GM13977 (cell line): ENCODE measurements at regions not wholly inside any gene's neighbourhood (a gene's known extent, or its start where the extent isn't known, plus 50 kb on each side); places are given as distances from the start of the nearest gene placed in this dataset.
"Not testable (repeated sequence)": the region's sequence is repeated elsewhere in the genome, so short reads cannot be mapped to it uniquely, and the experiment has no call there.

Source experiments
- DNase-seq: peaks from one replicate; pipeline ENCODE4 v3.0.0; 2012; ENCODE audit warnings: low spot score
- CTCF ChIP-seq: IDR thresholded peaks from 2 replicates; pipeline ENCODE4 v1.5.1; 2012; ENCODE audit warnings: mild to moderate bottlenecking, control low read depth; ENCODE audit not compliant: insufficient read depth; ENCODE audit errors: extremely low read depth, missing control alignments
- in situ Hi-C: fragments of 300-500 bp; cut with MboI; formaldehyde crosslinking; loops from one replicate; pipeline ENCODE4 v1.12.0; 2022; ENCODE audit warnings: low sequenced_read_pairs, low pct_unique_long_range_greater_than_20kb, mixed read lengths, inconsistent platforms; ENCODE audit not compliant: unreplicated experiment

DNA sequence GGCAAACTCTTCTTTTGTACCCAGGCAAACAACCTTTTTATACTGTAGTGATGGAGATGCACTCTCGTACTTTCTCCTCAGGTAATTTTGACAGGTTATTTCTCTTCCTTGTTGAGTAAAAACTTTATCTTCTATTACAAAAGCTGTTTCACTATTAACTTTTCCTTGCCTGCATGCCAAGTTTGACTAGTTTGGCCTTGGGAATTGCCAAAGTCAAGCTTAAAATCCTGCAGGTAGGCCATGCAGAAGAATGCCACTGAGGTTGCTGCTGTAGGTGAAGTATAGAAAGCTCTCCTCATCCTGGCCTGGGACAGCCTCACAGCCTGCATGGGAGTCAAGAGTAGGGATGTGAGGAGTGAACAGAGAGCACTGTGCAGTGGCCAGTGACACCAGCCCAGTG, 1293.5 kb upstream of the CHAC2 start:
- no peak for TF ChIP-seq CTCF
- no peak for DNase-seq
- in situ Hi-C loops, result no loop called here

GRCh38 chr2:52473526-52473925, 1294.1 kb upstream of the CHAC2 start:
- in situ Hi-C loops, result no loop called here
- DNase-seq, result no peak
- TF ChIP-seq CTCF, result no peak

GRCh38 chr2:52470457-52470856, 1297.1 kb upstream of the CHAC2 start:
- in situ Hi-C loops, DNase-seq: not testable (repeated sequence)

GRCh38 chr2:52467189-52467588, 1300.4 kb upstream of the CHAC2 start:
- in situ Hi-C loops, result no loop called here
- no peak for DNase-seq
- no peak for TF ChIP-seq CTCF

- in situ Hi-C loops, result no loop called here
- no peak for DNase-seq
These were observed 1302.3 kb upstream of the CHAC2 start for GRCh38 chr2:52465287-52465686.

DNA sequence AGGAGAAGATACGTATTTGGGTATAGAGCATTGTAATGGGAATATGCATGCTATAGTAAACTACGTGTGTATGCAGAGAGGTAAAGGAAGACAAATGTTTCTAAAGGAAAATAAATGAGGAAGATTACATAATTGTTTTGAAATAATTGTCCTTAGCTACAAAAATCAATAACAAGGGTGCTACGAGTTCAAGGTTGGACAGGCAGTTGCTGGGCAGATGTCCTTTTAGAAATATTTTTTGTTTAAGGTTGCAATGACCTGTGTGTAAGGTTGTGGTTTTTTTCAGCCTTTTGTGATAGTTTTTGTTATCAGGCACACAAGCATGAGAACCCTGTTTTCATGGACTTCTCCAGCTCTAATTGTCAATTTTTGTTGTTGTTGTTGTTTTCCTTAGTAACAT, 1304.1 kb upstream of the CHAC2 start:
- in situ Hi-C loops, result no loop called here
- no peak for TF ChIP-seq CTCF
- no peak for DNase-seq

More at GRCh38 chr2:52465287-52465686, 1302.3 kb upstream of the CHAC2 start:
- no peak for TF ChIP-seq CTCF

DNA sequence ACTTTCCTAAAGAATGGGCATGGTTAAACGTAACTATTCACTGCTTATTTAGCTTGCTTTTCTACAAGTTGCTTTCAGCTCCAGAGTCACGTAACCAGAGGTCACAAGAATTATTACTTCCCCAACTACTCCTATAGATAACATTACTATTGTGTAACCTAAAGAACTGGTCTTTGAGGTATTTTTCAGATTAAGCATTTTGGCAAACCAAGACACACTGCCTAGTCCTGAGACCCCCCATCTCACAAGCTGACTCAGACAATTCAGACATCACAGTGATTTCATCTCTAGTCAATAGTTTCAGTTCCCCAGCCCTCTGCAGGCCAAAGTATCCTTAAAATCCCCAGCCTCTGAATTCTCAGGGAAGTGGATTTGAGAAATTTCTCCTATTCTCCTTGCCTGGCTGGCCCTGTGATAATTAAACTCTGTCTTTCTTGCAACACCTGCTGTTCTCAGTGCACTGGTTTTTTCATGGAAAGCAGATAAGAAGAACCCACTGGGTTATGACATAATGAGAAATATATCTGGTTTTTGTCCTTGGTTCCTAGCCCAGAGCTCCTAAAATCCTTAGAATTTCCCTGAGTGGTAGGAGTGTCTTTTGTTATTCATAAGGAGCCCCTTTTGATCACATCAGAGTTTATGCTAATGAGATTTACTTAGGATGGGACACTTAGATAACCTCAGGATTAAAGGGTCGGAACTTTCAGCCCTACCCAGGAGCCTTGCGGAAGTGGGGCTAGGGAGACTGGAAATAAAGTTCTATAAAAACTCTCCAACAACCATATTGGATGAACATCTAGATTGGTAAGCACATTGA, 1310.8 kb upstream of the CHAC2 start:
- DNase-seq, result no peak
- no peak for TF ChIP-seq CTCF
- in situ Hi-C loops, result no loop called here
